GM21367 (cell line): ENCODE measurements at regions not wholly inside any gene's neighbourhood (a gene's known extent, or its start where the extent isn't known, plus 50 kb on each side); places are given as distances from the start of the nearest gene placed in this dataset.

Source experiments
- ATAC-seq: cut with Tn5 transposase; IDR thresholded peaks from one replicate; pipeline ENCODE4 v1.9.1; 2021; ENCODE audit not compliant: unreplicated experiment

DNA sequence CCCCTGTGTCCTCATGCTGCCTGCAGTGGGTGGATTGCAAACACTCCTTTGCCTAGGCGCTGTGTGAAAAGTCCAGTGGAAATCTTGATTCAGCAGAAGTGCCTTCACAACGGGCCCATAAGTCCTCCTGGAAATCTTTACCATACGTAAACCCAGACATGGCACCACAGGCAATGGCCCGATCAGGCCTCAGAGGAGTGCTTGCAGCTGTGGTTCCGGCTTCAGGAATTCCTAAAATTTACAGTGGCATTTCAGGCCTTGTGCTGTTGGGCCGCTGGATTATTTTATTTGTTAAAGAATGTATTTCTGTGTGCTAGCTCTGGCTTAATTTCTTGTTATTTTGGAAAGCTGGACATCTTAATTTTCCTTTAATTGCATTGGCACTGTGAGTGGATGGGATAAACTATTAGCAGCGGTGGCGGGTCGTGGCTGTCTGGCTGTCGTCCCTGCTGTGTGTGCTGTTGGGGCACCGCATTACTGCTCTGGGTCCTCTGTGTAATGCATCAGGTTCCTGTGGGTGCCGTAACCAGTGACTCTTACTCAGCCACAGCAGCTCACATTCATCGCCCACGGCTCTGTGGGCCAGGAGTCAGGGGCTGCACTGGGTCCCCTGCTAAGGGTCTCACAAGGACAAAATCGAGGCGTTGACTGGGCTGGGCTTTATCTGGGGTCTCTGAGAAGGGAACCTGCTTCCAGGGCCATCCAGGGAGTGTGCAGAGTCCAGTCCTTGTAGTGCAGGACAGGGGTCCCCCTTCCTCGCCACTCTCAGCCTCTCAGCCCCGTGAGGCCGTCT, 73.1 kb downstream of the RTP5 start:
- no peak for ATAC-seq

DNA sequence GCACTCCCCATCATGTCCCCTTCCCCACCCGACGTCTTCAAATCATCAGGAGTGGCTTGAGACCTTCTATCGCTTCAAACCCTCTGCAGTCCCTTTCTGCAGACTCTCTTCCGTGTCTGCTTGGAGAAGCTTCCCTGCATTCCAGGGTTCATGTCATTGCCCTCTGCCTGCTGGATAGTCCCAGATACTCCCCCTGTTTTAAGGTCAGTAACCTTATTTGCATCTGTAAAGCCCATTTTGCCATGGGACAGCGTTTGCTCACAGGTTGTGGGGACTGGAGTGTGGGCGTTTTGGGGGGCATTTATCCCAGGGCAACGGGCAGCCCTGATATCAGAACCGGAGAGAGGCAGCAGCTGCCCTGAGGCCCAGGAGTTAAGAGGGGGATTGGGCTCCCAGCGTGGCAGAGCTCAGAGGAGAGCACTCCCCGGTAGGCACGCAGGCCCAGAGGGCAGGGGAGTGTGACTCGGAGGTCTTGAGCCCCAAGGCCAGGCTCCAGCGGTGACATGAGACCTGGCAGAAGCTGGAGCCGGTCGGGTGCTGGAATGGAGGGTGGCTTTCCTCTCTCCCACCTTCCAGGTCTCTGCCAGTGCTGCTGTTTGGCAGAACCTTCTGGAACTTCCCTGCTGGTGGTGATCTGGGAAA, 73.8 kb downstream of the RTP5 start:
- no peak for ATAC-seq

GRCh38 chr2:241943961-241944575, 74.5 kb downstream of the RTP5 start:
- ATAC-seq, result no peak

- ATAC-seq, result no peak
Measured at GRCh38 chr2:241944821-241945220, 75.3 kb downstream of the RTP5 start.

DNA sequence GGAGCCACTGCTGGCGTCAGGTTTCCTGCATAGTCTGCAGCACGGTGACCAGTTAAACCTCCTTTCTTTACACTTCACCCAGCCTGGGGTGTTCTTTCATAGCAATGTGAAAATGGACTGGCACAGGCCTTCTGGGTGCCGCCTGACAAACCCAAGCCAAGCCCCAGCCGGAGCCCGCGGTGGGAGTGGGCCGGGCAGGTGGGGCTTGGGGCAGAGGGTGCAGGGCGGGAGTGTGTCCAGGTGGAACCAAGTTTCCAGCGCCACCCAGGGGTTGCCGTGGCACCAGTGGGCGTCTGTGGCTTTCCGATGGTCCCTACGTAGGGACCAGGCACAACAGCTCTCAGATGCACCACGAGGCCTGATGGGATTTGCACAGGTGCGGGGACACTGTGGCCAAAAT, 75.8 kb downstream of the RTP5 start:
- ATAC-seq, result no peak

DNA sequence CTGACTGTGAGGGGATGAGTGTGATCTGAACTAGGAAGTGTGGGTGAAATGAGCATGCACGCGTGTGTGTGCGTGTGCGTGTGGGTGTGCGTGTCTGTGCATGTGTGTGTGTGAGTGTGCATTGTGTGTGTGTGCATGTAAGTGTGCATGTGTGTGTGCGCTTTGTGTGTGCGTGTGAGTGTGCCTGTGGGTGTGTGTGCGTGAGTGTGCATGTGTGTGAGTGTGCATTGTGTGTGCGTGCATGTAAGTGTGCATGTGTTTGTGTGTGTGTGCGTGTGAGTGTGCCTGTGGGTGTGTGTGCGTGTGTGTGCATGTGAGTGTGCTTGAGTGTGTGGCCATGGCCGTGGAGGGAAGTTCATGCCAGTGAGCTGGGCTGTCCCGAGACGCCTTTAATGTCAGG, 76.3 kb downstream of the RTP5 start:
- no peak for ATAC-seq

DNA sequence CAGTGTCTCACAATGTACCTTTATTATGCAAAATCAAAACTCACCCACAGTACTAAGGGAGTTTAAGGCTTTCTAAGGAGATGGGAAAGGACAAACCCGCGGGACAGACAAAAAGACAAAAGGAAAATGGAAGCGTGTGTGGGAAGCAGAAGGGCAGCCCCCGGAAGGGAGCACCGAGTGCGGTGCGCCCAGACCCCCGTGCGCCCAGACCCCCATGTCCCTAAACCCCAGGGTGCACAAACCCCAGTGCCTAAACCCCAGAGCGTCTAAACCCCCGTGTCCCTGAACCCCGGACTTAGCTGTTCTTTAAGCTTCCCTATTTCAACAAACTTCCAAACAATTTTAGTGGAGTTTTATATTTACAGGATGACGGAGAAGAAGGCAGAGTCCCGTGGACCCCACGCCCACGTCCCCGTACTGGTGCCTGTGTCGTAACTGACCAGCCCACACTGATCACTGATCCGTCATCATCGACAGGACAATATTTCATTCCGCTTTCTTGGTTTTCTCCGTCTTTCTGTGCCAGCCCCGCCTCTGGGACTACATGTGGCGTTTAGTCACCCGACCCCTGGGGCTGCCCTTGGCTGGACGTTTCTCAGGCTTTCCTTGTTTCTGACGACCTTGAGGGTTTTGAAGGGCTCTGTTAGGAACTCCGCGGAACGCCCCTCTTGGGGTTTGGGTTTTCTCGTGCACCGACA, 76.9 kb downstream of the RTP5 start:
- ATAC-seq, result no peak

GRCh38 chr2:241947004-241947350, 77.4 kb downstream of the RTP5 start:
- no peak for ATAC-seq

- no peak for ATAC-seq
Measured at GRCh38 chr2:241947401-241947800, 77.9 kb downstream of the RTP5 start.

GRCh38 chr2:241947876-241948275, 78.3 kb downstream of the RTP5 start:
- no peak for ATAC-seq

DNA sequence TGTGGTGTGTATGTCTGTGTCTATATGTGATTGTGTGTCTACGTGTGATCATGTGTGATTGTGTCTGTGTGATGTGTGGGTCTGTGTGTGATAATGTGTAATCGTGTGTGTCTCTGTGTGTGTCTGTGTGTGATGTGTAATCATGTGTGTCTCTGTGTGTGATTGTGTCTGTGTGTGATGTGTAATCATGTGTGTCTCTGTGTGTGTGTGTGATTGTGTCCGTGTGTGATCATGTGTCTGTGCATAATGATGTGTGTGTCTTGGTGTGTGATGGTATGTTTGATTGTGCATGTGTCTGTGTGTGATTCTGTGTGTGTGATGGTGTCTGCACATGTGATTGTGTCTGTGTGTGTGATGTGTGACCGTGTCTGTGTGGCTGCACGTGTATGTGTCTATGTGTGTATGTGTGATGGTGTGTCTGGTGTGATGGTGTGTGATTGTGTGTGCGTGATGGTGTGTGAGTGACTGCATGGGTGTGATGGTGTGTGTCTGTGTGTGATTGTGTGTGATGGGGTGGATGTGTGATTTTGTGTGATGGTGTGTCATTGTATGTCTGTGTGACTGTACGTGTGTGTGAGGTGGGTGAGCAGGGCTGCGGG, 78.9 kb downstream of the RTP5 start:
- ATAC-seq, result no peak

DNA sequence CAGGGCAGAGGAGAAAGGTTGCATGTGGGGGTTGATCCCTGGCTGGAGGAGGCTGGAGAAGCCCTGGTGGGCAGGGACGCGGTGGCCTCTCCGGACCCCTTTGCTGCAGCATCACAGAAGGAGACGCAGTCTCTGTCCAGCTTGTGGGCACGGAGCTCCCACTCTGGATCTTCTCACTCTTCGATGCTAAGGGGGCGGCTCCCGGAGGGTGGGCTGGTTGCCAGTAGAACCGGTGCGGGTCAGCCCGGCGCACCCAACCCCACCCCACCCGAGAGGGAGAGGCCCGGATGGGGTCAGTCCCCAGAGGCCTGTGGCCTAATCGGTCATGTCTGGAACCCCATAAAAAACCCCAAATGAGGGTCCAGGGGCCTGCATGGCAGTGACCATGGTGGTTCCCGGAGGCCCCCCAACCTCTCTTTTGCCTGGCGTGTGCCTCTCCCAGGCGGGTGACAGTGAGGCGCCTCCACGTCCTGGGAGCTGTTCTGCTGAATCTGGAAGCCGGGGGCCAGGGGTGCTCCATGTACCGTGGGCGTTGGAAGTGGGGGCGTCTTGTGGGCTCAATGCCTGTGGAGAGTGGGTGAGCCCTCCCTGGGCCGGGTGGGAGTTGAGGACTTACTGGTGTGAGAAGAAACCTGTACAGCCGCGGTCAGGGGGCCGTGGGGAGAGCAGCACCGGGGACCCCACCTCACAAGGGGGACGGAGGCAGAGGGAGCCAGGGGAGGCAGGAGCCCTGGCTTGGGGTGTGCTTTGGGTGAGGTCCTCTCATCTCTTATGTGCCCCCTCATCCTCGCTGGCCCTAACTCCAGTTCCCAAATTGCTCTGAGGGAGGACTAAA, 79.6 kb downstream of the RTP5 start:
- no peak for ATAC-seq

DNA sequence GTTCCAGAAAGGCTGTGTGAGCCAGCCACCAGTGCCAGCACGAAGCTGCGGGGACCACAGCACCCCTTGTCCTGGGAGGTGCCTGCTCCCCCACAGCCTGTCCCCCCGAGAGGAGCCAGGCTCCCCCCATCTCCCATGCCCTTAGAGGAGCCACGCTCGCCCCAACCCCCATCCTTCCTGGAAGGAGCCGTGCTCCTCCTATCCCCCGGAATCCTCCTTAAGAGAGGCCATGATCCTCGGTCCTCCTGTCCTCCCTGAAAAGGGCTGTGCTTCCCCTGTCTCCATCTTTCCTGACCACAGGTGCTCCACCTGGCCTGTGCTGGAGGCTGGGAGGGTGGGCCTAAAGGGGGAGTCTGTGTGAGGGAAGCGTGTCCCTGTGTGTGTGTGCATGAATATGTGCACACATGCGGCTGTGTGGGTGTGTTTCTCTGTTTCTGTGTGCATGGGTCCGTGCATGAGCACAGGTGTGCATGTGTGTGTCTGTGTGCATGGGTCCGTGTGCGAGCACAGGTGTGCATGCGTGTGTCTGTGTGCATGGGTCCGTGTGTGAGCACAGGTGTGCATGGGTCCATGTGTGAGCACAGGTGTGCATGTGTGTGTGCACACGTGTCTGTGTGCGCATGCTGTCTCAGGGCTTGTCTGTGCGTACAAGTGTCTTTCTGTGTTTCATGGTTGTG, 80.3 kb downstream of the RTP5 start:
- ATAC-seq, result no peak

- no peak for ATAC-seq
Measured at GRCh38 chr2:241950413-241951315, 81.1 kb downstream of the RTP5 start.

DNA sequence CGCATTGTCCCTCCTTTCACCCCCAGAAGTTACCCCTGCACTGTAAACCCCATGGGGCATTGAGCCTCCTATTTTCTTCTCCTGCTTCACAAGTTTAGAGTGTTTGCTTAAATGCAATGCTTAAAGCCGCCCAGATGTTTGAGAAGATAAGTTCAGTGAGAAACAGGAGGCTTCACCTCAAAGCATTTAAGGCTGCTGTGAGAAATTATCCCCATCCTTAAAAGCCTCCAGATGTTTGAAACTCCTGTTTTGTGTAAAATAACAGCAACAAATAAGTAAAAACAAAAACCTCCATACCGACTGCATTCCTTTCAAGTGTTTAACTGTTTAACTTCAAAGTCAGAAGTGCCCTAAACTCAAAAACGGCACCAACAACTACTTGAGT, 81.8 kb downstream of the RTP5 start:
- no peak for ATAC-seq

DNA sequence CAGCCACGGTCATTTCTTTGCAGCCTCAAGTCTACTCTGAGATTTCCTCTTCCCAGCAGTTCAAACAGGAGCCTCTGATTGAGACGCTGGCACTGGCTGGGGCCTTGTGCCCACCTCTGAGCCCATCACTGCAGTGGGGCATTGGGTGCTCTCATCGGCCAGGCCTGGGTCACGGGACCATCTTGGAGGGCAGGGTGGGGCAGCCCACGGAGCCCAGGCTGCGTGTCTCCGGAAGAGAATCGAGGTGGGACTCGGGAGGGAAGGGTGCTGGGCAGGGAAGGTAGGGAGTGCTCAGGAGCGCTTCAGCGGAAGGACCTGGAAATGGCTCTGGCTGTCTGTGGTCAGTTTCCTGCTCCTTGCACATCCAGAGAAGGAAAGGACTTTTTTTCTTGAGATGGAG, 82.4 kb downstream of the RTP5 start:
- no peak for ATAC-seq

- no peak for ATAC-seq
Measured at GRCh38 chr2:241952816-241953215, 83.3 kb downstream of the RTP5 start.

DNA sequence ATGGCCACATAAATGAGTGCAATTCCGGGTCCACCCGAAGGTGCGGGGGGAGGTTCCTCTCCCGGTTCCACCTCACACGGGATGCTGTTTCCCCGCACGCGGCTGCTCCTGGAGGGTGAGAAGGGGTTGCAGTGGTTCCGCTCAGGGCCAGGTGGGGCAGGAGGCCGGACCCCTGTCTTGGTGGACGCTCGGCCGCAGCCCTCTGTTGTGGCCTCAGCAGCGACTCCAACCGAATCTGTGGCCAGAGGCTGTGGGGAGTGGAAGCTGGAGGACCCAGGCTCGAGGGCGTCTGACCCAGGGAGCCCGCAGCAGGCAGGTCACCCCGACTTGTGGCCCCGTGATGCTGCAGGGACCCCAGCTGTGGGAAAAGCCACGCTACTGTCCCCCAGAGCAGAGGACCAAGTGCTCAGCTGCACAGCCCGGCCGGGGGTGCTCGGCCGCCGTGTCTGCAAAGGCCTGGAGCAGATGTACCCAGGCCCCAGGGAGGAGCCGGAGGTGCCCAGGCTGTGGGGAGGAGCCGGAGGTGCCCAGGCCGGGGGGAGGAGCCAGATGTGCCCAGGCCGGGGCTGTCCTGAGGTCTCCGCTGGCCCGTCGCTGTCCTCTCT, 83.9 kb downstream of the RTP5 start:
- no peak for ATAC-seq
